CD1c-positive myeloid dendritic cell (primary cell): ENCODE measurements at regions not wholly inside any gene's neighbourhood (a gene's known extent, or its start where the extent isn't known, plus 50 kb on each side); places are given as distances from the start of the nearest gene placed in this dataset.
"Not testable (repeated sequence)": the region's sequence is repeated elsewhere in the genome, so short reads cannot be mapped to it uniquely, and the experiment has no call there.

Experiments
- DNase-seq: peaks from one replicate; pipeline ENCODE4 v3.0.0-alpha.2; 2016; ENCODE audit errors: extremely low spot score

- DNase-seq, result not testable (repeated sequence)
These were observed 186.3 kb downstream of the AEBP2 start for GRCh38 chr12:19625551-19625950.

GRCh38 chr12:19627719-19628118 lies 188.4 kb downstream of the AEBP2 start:
- no peak for DNase-seq

- no peak for DNase-seq
These were observed 191.2 kb downstream of the AEBP2 start for GRCh38 chr12:19630536-19630935.

DNA sequence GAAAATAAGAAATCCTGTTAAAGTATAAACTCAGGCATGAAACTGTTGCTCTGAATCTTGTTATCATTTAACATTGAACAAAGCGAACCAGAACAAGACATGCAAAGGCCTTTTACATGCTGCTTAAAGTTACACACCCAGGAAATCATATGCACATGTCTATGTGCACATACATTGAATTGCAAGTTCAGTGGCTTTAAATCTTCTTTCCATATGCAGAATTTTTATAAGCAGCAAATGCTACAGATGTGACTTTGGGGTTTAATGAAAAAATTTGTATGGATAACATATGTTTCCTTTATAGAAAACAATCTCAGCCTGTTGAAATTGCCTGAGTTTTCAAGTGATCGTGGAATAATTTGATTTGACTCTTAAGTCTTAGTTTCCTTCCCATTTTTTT lies 193.9 kb downstream of the AEBP2 start:
- DNase-seq, result no peak

DNA sequence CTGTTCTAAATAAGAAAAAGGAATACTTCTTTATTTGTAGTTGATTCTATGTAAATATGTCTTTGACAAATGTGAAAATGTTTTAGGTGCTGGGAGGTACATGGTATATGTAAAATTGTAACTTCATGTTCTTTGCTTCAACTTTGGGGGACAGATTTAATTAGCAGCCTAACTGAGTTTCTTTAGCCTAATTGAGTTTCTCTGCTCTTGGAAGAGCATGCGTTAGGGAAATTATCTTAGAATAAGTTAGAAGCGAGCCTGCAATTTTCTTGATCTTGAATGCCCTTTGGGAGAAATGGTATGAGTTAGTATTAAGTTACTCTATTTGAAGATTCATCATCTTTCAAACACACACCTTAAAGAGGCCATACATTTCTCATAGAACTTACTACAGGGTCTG lies 194.3 kb downstream of the AEBP2 start:
- DNase-seq, result no peak

GRCh38 chr12:19639781-19640415 lies 200.6 kb downstream of the AEBP2 start:
- no peak for DNase-seq

GRCh38 chr12:19641235-19642080 lies 202.2 kb downstream of the AEBP2 start:
- DNase-seq, result no peak

DNA sequence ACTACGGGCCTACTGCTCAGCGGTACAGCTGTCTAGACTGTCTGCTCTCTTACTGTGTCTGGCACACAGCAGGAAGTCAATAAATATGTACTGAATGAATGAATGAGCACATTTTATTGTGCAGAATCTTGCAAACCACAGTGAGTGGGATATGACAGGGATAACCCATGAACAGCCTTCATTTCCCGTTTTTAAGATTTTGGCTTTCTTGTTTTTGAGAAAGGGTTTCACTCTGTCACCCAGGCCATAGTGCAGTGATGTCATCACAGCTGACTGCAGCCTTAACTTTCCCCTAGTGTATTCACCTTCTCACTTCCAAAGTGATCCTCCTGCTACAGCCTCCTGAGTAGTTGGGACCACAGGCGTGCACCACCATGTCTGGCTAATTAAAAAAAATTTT lies 203.1 kb downstream of the AEBP2 start:
- no peak for DNase-seq

DNA sequence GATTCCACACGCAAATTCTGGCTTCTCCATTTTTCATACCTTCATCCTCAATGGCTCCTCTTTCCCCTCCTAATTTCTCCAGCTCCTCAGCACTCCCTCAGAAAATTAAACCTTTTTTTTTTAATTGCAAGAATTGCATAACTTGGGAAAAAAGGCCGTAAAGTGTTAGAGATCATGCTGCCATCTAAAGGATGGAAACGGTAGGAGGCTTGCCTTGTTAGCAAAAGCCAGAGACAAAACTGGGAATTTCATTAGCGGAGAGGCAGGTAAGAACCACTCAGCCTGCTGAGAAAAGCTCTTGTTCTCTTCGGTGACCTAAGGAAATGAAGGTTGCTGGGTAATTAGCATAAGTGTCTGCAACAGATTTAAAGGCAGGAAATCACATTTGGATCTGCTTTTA lies 204.3 kb downstream of the AEBP2 start:
- DNase-seq, result no peak

GRCh38 chr12:19644571-19644970 lies 205.3 kb downstream of the AEBP2 start:
- DNase-seq, result no peak

DNA sequence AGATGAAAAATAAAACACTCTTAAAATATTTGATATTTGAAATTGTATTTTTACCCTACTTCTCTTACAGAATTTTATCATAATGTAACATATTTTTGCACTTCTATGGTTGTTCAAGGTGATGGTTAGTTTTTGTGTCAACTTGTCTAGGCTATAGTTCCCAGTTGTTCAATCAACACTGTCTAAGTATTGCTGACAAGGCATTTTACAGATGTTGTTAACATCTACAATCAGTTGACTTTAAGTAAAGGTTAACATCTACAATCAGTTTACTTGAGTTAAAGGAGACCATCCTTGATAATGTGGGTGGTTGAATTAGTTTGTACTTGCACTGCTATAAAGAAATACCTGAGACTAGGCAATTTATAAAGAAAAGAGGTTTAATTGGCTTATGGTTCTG lies 206.5 kb downstream of the AEBP2 start:
- no peak for DNase-seq

DNA sequence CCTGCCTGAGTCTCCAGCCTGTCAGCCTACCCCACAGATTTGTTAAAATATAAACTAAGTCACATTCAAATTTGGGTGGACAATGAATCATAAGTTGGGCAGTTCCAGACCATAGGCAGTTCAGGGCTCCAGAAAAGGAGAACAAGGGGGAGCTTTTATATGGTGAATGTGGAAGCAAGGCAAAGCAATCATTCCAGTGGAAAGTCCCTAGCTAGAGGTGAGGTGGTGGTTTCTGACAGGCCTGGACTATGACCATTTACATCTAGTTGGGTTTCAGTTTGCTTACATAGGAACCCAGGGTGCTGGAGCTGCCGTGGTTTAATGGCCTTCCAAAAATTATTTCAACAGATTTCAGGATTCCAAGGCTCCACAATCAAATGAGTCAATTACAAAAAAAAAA lies 207.3 kb downstream of the AEBP2 start:
- no peak for DNase-seq

- no peak for DNase-seq
These were observed 208.7 kb downstream of the AEBP2 start for GRCh38 chr12:19647806-19648556.

GRCh38 chr12:19648591-19648990 lies 209.3 kb downstream of the AEBP2 start:
- no peak for DNase-seq

DNA sequence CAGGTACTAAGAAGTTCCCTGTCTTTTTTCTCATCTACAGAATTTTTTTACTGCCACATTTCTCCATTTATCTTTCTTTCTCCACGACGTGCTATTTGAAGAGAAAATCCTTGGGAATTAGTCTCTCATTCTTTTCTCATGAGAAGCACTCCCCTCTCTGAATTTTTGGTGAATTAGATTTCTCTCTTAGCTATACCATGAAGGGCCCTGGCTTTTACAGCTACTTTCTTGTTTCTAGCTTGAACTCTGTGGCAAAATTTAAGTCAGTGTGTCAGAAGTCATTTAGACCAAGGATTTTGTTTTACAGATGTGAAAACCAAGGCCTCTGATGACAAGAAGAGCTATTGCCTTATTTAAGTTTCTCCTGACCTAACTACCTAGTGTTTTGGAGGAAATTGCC lies 213.1 kb downstream of the AEBP2 start:
- DNase-seq, result no peak

GRCh38 chr12:19654650-19655376 lies 215.5 kb downstream of the AEBP2 start:
- DNase-seq, result no peak

- DNase-seq, result no peak
These were observed 217.9 kb downstream of the AEBP2 start for GRCh38 chr12:19657118-19657731.

GRCh38 chr12:19657732-19658130 lies 218.4 kb downstream of the AEBP2 start:
- no peak for DNase-seq

DNA sequence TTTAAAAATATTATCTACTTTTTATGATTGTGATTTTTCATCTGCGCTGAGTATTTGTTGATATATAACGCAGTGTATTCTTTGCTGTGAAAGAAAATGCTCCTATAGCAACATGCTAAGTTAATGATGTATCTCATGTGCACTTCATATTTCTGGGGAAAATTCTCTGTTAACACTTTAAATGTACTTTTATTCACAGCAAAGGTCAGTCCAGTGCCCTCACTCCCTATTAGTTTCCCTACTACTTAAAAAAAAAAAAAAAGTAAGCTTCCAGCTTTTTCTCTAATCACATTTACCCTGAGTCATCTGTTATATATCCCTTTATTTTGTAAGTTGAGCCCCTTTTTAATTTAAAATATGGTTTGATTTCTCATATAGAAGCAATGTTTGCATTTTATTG lies 219.8 kb downstream of the AEBP2 start:
- no peak for DNase-seq

- DNase-seq, result no peak
These were observed 220.2 kb downstream of the AEBP2 start for GRCh38 chr12:19659501-19659900.

DNA sequence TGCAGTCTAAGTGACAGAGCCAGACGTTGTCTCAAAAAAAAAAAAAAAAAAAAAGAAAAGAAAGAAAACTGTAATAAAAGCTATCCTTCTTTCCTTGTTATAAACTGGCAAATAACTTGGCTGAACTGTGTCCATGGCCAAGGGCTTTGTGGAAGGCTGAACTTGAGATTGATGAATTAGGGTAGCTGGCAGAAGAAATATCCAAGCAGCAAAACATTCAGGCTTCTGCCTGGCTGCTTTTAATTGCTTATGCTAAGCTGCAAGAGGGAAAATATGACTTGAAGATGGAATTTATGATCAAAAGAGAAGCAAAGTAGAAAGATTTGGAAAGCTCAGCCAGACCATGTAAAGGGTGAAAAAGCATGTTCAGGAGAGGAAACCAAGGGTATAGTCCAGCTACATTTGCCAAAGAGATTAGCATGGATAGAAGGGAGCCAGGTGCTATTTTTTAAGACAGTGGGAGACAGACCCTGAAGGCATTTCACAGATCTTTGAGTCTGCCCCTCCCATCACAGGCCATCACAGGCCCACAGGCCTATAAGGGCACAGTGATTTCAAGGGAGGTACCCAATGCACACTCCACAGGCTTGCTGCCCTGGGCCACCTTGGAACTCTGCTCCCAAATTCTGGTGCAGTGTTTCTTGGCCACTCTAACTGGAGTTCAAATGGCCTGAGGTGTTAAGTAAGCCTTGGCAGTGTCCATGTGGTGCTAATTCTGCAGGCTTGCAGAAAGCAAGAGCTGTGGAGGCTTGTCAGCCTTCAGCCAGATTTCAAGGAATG lies 226.0 kb downstream of the AEBP2 start:
- no peak for DNase-seq
